ENCODE measurements at regions not wholly inside any gene's neighbourhood (a gene's known extent, or its start where the extent isn't known, plus 50 kb on each side); places are given as distances from the start of the nearest gene placed in this dataset.

DNA sequence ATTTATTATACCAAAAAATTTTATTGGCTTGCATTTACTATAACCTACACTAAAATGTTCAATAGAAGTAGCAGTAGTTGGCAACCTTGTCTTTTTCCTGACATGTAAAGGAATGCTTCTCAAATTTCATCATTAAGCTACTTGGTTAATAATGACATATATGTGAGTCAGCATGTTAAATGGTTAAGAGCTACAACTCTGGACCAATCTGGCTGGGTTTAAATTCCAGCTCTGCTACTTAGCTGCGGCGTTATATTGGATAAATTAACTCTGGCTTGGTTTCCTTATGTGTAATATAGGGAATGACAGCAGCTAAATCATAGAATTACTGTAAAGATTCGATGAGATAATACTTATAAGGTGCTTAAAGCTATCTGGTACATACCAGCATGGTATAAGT lies 53.7 kb upstream of the OTOGL start:
- Histone ChIP-seq H3K9me3 (no peaks in the 10 kb centered on the region), H3K4me1 (peaks cover 0 to 4% (median 0%) of the 10 kb centered on the region in 12 donors), H3K4me3 (no peak overlapping the region), H3K27ac (no peak overlapping the region), H3K36me3 (no peaks in the 10 kb centered on the region), H3K27me3 (no peaks in the 10 kb centered on the region)
- 86 to 91% (median 91%) methylated on average over 3 of the region's 3 CpGs for WGBS, 4 donors
- intact Hi-C loops (cut with DNase I) = no loop called here
- DNase-seq (no peak), ATAC-seq (no peak)
- no peak for TF ChIP-seq POLR2A (IDR thresholded peaks at IDR 0.05)
- TF ChIP-seq, protein P1, sequence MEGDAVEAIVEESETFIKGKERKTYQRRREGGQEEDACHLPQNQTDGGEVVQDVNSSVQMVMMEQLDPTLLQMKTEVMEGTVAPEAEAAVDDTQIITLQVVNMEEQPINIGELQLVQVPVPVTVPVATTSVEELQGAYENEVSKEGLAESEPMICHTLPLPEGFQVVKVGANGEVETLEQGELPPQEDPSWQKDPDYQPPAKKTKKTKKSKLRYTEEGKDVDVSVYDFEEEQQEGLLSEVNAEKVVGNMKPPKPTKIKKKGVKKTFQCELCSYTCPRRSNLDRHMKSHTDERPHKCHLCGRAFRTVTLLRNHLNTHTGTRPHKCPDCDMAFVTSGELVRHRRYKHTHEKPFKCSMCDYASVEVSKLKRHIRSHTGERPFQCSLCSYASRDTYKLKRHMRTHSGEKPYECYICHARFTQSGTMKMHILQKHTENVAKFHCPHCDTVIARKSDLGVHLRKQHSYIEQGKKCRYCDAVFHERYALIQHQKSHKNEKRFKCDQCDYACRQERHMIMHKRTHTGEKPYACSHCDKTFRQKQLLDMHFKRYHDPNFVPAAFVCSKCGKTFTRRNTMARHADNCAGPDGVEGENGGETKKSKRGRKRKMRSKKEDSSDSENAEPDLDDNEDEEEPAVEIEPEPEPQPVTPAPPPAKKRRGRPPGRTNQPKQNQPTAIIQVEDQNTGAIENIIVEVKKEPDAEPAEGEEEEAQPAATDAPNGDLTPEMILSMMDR (IDR thresholded peaks at IDR 0.05) = no peak

DNA sequence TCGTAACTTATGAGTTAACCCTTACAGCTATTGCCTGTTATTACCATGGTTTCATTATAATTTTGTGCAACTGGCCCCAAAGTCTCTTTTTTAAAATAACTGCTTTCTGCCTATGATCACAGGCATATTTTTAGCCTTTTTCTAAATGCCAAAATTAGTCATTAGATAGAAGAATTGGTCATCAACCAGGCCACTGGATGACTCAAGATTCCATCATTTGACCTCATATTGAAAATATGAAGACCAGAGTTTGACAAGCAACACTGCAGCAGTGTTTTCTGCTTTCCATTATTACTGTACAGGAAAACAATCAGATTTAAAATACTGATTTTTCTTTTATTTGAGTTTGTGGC lies 54.7 kb upstream of the OTOGL start:
- Histone ChIP-seq H3K4me3 (no peak overlapping the region), H3K27ac (peak overlapping the region in 1 of 12 donors; percentile 49), H3K27me3 (no peaks in the 10 kb centered on the region), H3K36me3 (no peaks in the 10 kb centered on the region), H3K9me3 (no peaks in the 10 kb centered on the region), H3K4me1 (peaks cover 0 to 4% (median 0%) of the 10 kb centered on the region in 12 donors)
- DNase-seq (no peak), ATAC-seq (no peak)
- 85 to 96% (median 93%) methylated on average over 1 of the region's 1 CpG for WGBS, 4 donors
- TF ChIP-seq POLR2A (IDR thresholded peaks at IDR 0.05) = no peak
- TF ChIP-seq, protein P1 (IDR thresholded peaks at IDR 0.05) = no peak
- intact Hi-C loops (cut with DNase I) = no loop called here

DNA sequence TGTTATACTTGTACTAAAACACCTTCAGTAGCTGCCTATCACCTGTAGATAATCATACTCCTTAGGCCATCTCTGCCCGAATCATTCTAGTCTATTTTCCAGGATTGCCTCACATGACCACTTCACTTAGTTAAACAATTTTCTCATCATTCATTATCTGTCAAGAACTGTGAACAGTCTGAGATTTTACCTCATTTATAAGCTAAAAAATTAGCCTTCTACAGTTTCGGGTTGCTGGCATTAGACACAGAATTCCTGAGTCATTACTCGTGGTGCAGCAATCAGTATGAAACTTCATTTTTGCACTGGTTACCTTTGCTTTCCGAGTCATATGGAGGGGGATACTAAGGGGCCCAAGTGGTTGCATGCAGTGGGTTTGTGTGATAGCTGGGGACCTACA lies 57.6 kb upstream of the OTOGL start:
- intact Hi-C loops (cut with DNase I) = no loop called here
- H3K27me3 ChIP-seq = no peaks in the 10 kb centered on the region
- no peak for ATAC-seq
- peaks cover 0 to 4% (median 0%) of the 10 kb centered on the region in 12 donors for H3K4me1 ChIP-seq
- 67 to 77% (median 73%) methylated on average over 4 of the region's 4 CpGs for WGBS, 4 donors
- peak overlapping the region in 1 of 12 donors; percentile 39 for H3K27ac ChIP-seq
- no peaks in the 10 kb centered on the region for H3K9me3 ChIP-seq
- no peak for DNase-seq
- H3K36me3 ChIP-seq = no peaks in the 10 kb centered on the region
- H3K4me3 ChIP-seq = no peak overlapping the region
- TF ChIP-seq, protein P1 (IDR thresholded peaks at IDR 0.05) = no peak
- no peak for TF ChIP-seq POLR2A (IDR thresholded peaks at IDR 0.05)

DNA sequence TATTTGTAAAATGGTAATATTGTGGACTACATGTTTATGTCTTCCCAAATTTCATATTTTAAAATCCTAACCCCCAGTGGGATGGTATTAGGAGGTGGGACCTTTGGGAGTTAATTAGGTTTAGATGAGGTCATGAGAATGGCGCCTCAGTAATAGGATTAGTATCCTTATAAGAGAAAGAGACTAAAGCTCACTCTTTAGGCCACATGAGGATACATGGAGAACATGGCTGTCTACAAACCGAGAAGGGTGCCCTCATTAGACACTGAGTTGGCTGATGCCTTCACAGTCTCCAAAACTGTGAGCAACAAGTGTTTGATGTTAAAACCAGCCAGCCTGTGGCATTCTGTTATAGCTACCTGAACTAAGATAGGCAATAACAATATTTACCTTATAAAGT lies 58.3 kb upstream of the OTOGL start:
- DNase-seq = no peak
- no peak for TF ChIP-seq POLR2A (IDR thresholded peaks at IDR 0.05)
- TF ChIP-seq, protein P1 (IDR thresholded peaks at IDR 0.05) = no peak
- intact Hi-C loops (cut with DNase I) = no loop called here
- H3K4me3 ChIP-seq = no peak overlapping the region
- no peaks in the 10 kb centered on the region for H3K9me3 ChIP-seq
- no peaks in the 10 kb centered on the region for H3K27me3 ChIP-seq
- 82 to 97% (median 92%) methylated on average over 2 of the region's 2 CpGs for WGBS, 4 donors
- peak overlapping the region in 1 of 12 donors; percentile 39 for H3K27ac ChIP-seq
- H3K36me3 ChIP-seq = no peaks in the 10 kb centered on the region
- ATAC-seq = no peak
- peaks cover 0 to 4% (median 0%) of the 10 kb centered on the region in 12 donors for H3K4me1 ChIP-seq
